A673 (cell line): ENCODE measurements at regions not wholly inside any gene's neighbourhood (a gene's known extent, or its start where the extent isn't known, plus 50 kb on each side); places are given as distances from the start of the nearest gene placed in this dataset.

Source experiments
- EZH2 ChIP-seq: fragments of 200-600 bp; sonication (generic); IDR thresholded peaks from 2 replicates; pipeline ENCODE4 v1.6.1; 2017; ENCODE audit warnings: borderline replicate concordance, low read depth, mild to moderate bottlenecking, mixed read lengths, antibody characterized with exemption, low read length; ENCODE audit not compliant: poor library complexity, severe bottlenecking
- TF ChIP-seq, protein P1 (sequence below): fragments of 300-800, 200-600 bp; sonication (generic); conservative IDR thresholded peaks from 2 replicates; pipeline ENCODE4 v1.5.1; 2017; ENCODE audit warnings: low read depth, mild to moderate bottlenecking, antibody characterized with exemption, low read length, moderate library complexity, mixed read lengths

DNA sequence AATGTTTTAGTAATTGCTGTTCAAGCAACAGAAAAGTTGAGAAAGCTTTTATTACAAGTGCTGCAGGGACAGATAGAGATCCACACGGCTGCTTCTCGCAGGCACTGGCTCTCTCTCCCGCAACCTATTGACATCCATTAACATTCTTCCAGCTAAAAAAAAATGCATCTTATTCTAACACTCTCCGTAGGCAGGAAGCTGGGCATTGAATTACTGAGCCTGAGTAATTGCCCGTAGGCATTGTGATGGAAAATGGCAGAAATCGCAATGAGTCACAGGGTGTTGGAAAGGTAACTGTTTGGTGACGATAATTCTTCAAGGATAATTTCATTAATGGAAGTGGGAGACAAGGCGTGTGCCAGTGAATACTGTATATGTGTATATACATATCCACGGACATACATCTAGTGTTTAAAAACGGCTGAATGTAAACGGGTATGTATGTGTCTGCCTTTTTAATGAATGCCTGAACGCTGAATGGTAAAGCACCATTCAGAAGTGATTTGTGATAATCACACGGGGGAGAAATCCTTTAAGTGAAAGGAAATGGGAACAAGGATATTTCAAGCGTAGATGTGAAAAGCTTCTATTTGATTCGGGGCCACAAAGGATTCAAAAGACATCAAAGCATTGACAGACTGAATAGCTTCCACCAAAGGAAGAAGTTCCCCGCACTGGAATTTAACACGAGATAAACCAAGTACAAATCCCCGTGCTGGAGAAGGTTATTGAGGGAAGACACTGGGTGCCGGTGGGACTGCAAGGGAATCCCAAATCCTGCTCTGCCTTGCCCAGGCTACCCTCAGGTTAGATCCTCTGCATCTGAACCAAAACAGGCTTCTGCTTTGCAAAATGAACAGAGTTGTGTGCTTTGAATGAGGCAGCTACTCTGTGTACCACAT lies 567.2 kb downstream of the NPHP4 start:
- TF ChIP-seq, protein P1, sequence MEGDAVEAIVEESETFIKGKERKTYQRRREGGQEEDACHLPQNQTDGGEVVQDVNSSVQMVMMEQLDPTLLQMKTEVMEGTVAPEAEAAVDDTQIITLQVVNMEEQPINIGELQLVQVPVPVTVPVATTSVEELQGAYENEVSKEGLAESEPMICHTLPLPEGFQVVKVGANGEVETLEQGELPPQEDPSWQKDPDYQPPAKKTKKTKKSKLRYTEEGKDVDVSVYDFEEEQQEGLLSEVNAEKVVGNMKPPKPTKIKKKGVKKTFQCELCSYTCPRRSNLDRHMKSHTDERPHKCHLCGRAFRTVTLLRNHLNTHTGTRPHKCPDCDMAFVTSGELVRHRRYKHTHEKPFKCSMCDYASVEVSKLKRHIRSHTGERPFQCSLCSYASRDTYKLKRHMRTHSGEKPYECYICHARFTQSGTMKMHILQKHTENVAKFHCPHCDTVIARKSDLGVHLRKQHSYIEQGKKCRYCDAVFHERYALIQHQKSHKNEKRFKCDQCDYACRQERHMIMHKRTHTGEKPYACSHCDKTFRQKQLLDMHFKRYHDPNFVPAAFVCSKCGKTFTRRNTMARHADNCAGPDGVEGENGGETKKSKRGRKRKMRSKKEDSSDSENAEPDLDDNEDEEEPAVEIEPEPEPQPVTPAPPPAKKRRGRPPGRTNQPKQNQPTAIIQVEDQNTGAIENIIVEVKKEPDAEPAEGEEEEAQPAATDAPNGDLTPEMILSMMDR = no peak
- TF ChIP-seq EZH2 = no peak
